SU-DHL-6 (cell line): ENCODE measurements at regions not wholly inside any gene's neighbourhood (a gene's known extent, or its start where the extent isn't known, plus 50 kb on each side); places are given as distances from the start of the nearest gene placed in this dataset.

Experiments used
- H2AFZ ChIP-seq: fragments of 200-600 bp; sonication (generic); 2 replicates; pipeline ENCODE4 v1.6.1; 2014; ENCODE audit warnings: low read depth, mild to moderate bottlenecking, moderate library complexity, mixed read lengths, antibody characterized with exemption, low read length; ENCODE audit not compliant: severe bottlenecking
- H3F3A ChIP-seq: fragments of 200-600 bp; shearing (Covaris generic); 2 replicates; pipeline ENCODE4 v1.6.0; 2016; ENCODE audit warnings: antibody characterized with exemption, mild to moderate bottlenecking; ENCODE audit not compliant: insufficient read depth
- H3K27ac ChIP-seq: fragments of 200-600 bp; sonication (generic); 2 replicates; pipeline ENCODE4 v1.5.1; 2016; ENCODE audit warnings: low read depth, mild to moderate bottlenecking, low read length, moderate library complexity, mixed read lengths
- H3K27me3 ChIP-seq: fragments of 200-600 bp; sonication (generic), shearing (Covaris generic); 2 replicates; pipeline ENCODE4 v1.6.0; 2014; ENCODE audit warnings: mild to moderate bottlenecking, low read length
- H3K36me3 ChIP-seq: fragments of 200-600 bp; sonication (generic); 2 replicates; pipeline ENCODE4 v1.6.1; 2014; ENCODE audit warnings: mild to moderate bottlenecking, low read length, mixed read lengths
- H3K4me2 ChIP-seq: fragments of 300-600, 200-600 bp; shearing (Covaris generic), sonication (generic); 2 replicates; pipeline ENCODE4 v1.6.0; 2014; ENCODE audit warnings: low read length, low read depth, mild to moderate bottlenecking; ENCODE audit not compliant: poor library complexity, severe bottlenecking
- H3K4me3 ChIP-seq: fragments of 200-600 bp; sonication (generic); 2 replicates; pipeline ENCODE4 v1.5.1; 2014; ENCODE audit warnings: antibody characterized with exemption, low read length, mild to moderate bottlenecking, mixed read lengths; ENCODE audit not compliant: insufficient read depth, poor library complexity, severe bottlenecking
- H3K79me2 ChIP-seq: fragments of 200-600 bp; sonication (generic); 2 replicates; pipeline ENCODE4 v1.6.1; 2014; ENCODE audit warnings: mild to moderate bottlenecking, low read length, moderate library complexity; ENCODE audit not compliant: insufficient read depth
- H3K9ac ChIP-seq: fragments of 200-600 bp; sonication (generic); 2 replicates; pipeline ENCODE4 v1.7.0; 2014; ENCODE audit warnings: mild to moderate bottlenecking, low read length
- H3K9me2 ChIP-seq: fragments of 200-600 bp; sonication (generic); replicated peaks from 2 replicates; pipeline ENCODE4 v1.6.1; 2014; ENCODE audit warnings: low read length; ENCODE audit not compliant: insufficient read depth
- H3K9me3 ChIP-seq: fragments of 200-600 bp; sonication (generic); 2 replicates; pipeline ENCODE4 v1.6.1; 2014; ENCODE audit warnings: low read length, mixed read lengths; ENCODE audit not compliant: insufficient read depth
- H4K20me1 ChIP-seq: fragments of 200-600 bp; sonication (generic); 2 replicates; pipeline ENCODE4 v1.6.1; 2014; ENCODE audit warnings: low read depth, mild to moderate bottlenecking, antibody characterized with exemption, low read length, moderate library complexity, mixed read lengths
- EZH2phosphoT487 ChIP-seq: fragments of 200-600 bp; sonication (generic), shearing (Covaris generic); conservative IDR thresholded peaks from 2 replicates; pipeline ENCODE4 v1.6.1; 2018; ENCODE audit warnings: mild to moderate bottlenecking, antibody characterized with exemption, low read length, moderate library complexity, mixed read lengths
- TF ChIP-seq, protein P1 (sequence below): fragments of 200-600 bp; sonication (generic); IDR thresholded peaks from one replicate; pipeline ENCODE4 v1.5.1; 2017; ENCODE audit warnings: antibody characterized with exemption, mild to moderate bottlenecking, low read length, moderate library complexity; ENCODE audit not compliant: insufficient read depth, poor library complexity, severe bottlenecking

DNA sequence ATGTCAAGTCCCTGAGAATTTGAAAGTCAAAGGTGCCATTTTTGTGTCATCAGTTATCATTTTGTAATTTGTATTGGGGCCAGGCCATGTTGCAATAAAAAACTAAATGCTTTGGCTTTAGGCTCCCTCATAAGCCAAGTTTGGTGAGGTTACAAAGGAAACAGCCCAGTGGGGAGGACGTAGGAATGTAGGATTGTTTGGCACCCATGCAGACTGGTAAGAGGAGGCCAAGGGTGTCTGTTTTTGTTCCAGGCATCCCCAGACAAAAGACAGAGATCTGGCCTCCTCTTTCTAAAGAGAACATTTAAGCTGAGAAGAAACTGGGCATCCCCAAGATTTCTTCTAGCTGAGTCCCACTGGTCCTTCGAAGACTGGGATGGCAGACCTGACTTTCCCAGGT, 111.7 kb downstream of the SUDS3 start:
- Histone ChIP-seq H3K4me3 (no peak overlapping the region), H3K9ac (no peak overlapping the region), H3K4me2 (no peak overlapping the region), H4K20me1 (no peaks in the 10 kb centered on the region), H3K36me3 (no peaks in the 10 kb centered on the region), H3K27ac (no peak overlapping the region), H3K9me3 (no peaks in the 10 kb centered on the region), H3K27me3 (no peaks in the 10 kb centered on the region), H3K9me2 (no peaks in the 10 kb centered on the region), H3K79me2 (no peaks in the 10 kb centered on the region), H3F3A (no peaks in the 10 kb centered on the region), H2AFZ (no peak overlapping the region)
- TF ChIP-seq, protein P1, sequence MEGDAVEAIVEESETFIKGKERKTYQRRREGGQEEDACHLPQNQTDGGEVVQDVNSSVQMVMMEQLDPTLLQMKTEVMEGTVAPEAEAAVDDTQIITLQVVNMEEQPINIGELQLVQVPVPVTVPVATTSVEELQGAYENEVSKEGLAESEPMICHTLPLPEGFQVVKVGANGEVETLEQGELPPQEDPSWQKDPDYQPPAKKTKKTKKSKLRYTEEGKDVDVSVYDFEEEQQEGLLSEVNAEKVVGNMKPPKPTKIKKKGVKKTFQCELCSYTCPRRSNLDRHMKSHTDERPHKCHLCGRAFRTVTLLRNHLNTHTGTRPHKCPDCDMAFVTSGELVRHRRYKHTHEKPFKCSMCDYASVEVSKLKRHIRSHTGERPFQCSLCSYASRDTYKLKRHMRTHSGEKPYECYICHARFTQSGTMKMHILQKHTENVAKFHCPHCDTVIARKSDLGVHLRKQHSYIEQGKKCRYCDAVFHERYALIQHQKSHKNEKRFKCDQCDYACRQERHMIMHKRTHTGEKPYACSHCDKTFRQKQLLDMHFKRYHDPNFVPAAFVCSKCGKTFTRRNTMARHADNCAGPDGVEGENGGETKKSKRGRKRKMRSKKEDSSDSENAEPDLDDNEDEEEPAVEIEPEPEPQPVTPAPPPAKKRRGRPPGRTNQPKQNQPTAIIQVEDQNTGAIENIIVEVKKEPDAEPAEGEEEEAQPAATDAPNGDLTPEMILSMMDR = no peak
- no peak for TF ChIP-seq EZH2phosphoT487

DNA sequence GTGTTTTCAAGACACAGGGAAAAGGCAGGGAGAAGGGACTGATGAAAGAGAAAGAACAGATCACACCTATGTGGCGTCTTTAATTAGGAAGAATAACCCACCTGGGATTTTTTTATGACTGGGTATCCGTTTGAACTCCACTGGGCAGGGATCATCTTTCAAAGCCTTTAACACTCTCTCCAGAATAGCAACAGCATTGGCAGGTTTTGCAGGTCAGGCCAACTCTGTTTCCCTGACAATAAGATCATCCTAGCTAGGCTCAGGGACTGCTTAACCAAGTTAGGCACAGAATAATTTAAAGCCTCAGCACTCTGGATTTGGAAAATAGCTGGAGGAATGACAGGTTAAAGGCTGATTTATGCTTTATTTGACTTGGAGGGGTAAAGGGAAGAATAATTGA, 117.6 kb downstream of the SUDS3 start:
- no peak for TF ChIP-seq EZH2phosphoT487
- TF ChIP-seq, protein P1 = no peak
- Histone ChIP-seq H3K36me3 (no peaks in the 10 kb centered on the region), H3K27ac (no peak overlapping the region), H3K9me3 (no peaks in the 10 kb centered on the region), H3K4me3 (no peak overlapping the region), H3K4me2 (no peak overlapping the region), H2AFZ (no peak overlapping the region), H3F3A (no peaks in the 10 kb centered on the region), H3K9me2 (no peaks in the 10 kb centered on the region), H3K27me3 (no peaks in the 10 kb centered on the region), H3K79me2 (no peaks in the 10 kb centered on the region), H4K20me1 (no peaks in the 10 kb centered on the region), H3K9ac (no peak overlapping the region)

DNA sequence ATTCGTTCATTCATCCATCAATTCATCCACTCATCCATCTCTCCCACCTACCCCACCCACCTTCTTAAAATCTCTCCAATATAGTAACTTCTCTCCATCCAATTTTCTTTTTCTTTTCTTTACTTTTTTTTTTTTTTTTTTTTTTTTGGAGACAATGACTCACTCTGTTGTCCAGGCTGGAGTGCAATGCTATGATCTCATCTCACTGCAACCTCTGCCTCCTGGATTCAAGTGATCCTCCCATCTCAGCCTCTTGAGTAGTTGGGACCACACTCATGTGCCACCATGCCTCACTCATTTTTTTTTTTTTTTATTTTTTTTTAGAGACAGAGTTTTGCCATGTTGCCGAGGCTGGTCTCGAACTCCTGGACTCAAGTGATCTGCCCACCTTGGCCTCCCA, 118.4 kb downstream of the SUDS3 start:
- no peaks in the 10 kb centered on the region for H3F3A ChIP-seq
- no peaks in the 10 kb centered on the region for H3K36me3 ChIP-seq
- TF ChIP-seq, protein P1 = no peak
- TF ChIP-seq EZH2phosphoT487 = no peak
- H4K20me1 ChIP-seq = no peaks in the 10 kb centered on the region
- H3K4me2 ChIP-seq = no peak overlapping the region
- H3K9me3 ChIP-seq = no peaks in the 10 kb centered on the region
- no peaks in the 10 kb centered on the region for H3K9me2 ChIP-seq
- H2AFZ ChIP-seq = no peak overlapping the region
- no peaks in the 10 kb centered on the region for H3K79me2 ChIP-seq
- H3K27ac ChIP-seq = no peak overlapping the region
- no peaks in the 10 kb centered on the region for H3K27me3 ChIP-seq
- no peak overlapping the region for H3K9ac ChIP-seq
- H3K4me3 ChIP-seq = no peak overlapping the region

DNA sequence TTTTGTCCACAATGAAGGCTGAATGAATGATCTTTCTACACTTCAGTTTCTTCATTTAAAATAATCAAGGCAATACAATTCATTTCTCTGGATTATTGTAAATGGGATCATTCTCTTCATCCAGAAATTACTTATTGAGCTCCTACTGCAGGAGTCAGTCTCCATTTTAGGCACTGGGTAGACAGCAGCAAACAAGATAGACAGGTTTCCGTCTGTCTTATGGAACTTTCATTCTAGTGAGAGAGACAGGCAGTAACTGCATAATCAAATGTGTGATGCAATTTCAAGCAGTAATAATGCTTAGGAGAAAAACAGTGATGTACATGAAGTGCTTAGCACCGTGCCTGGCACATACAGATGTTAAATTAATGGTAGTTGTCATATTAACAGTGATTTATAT, 118.9 kb downstream of the SUDS3 start:
- H2AFZ ChIP-seq = no peak overlapping the region
- H3K4me2 ChIP-seq = no peak overlapping the region
- no peak for TF ChIP-seq EZH2phosphoT487
- TF ChIP-seq, protein P1 = no peak
- no peaks in the 10 kb centered on the region for H3K9me3 ChIP-seq
- no peaks in the 10 kb centered on the region for H3K79me2 ChIP-seq
- H3K27ac ChIP-seq = no peak overlapping the region
- H3K9ac ChIP-seq = no peak overlapping the region
- H4K20me1 ChIP-seq = no peaks in the 10 kb centered on the region
- H3K4me3 ChIP-seq = no peak overlapping the region
- no peaks in the 10 kb centered on the region for H3K27me3 ChIP-seq
- H3K36me3 ChIP-seq = no peaks in the 10 kb centered on the region
- no peaks in the 10 kb centered on the region for H3F3A ChIP-seq
- no peaks in the 10 kb centered on the region for H3K9me2 ChIP-seq
